GM18951 (cell line): ENCODE measurements at regions not wholly inside any gene's neighbourhood (a gene's known extent, or its start where the extent isn't known, plus 50 kb on each side); places are given as distances from the start of the nearest gene placed in this dataset.
"Not testable (repeated sequence)": the region's sequence is repeated elsewhere in the genome, so short reads cannot be mapped to it uniquely, and the experiment has no call there.

Source experiments
- POLR2A ChIP-seq: IDR thresholded peaks from 4 replicates; pipeline ENCODE4 v1.6.1; 2011; ENCODE audit warnings: mild to moderate bottlenecking; ENCODE audit not compliant: insufficient read length, insufficient read depth; ENCODE audit errors: extremely low read depth
- in situ Hi-C: fragments of 300-500 bp; cut with MboI; formaldehyde crosslinking; loops from one replicate; pipeline ENCODE4 v1.12.0; 2022; ENCODE audit warnings: low sequenced_read_pairs, mixed read lengths, inconsistent platforms; ENCODE audit not compliant: unreplicated experiment

DNA sequence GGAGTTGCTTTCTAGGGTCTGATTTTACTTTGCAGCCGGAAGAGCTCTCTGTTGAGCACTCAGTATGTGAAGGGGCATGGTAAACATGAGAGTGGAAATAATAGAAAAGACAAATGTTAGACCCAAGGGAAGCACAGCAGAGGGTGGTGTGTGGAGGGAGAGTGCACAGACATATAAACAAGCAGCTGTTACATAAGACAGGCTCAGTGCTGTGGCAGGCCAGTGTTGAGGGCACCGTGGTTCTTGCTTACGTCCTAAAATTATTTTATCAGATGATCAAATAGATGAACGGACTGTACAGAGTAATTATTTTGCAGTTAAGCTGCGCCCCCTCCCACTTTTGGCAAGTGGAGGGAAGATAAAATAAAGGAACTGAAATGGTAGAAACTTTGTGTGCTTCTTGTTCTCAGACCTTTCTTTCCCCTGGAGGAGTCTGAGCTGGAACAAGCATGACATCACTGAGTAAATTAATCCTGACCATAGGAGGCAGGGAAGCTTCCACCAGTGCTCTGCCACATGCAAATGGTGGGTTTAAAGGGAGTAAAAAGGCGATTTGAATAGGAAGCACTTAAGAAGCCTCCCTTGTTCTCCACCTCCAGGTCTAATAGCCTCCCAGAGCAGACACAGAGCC is 205.6 kb downstream of the IL20RB start:
- in situ Hi-C loops, result no loop called here
- no peak for TF ChIP-seq POLR2A

DNA sequence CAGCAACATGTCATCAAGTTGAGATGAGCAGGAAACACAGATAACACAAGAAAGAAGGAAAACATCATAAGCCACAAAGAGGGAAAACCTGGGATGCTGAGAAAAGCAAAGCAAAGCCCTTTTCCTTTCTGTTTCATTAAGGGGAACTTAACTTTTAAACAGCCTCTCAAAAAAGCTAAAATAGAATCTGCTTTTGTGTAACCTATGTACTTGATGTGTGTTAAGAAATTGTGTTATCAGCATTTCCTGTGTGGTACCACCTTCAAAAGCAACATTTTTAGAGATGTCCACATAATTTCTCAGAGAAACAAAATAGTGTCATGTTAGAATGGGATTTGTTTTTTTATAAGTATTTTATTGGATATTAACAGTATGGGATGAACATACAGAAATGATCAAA is 206.2 kb downstream of the IL20RB start:
- in situ Hi-C loops, result no loop called here
- no peak for TF ChIP-seq POLR2A

- no peak for TF ChIP-seq POLR2A
- in situ Hi-C loops, result no loop called here
These were observed 207.5 kb downstream of the IL20RB start for GRCh38 chr3:137165117-137165806.

- no peak for TF ChIP-seq POLR2A
- in situ Hi-C loops, result no loop called here
These were observed 214.2 kb downstream of the IL20RB start for GRCh38 chr3:137171834-137172603.

DNA sequence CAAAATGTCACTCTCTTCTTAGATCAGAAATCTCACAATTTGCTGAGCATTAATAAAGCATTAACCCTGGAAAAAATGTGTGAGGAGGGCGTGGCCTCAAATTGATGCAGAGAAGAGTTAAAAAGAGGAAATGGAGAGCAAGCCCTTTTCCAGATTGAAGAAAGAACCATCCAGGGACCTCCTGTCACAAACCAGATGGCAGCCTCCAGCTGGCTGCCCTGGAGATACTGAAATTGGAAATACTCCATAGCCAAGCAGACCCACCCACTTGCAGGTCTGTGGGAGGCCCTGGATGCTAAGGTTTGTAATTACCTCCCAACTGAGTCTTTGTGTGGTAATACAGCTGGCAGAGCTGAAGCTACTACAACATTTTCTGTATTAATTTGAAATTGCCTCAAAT is 214.9 kb downstream of the IL20RB start:
- in situ Hi-C loops, result no loop called here
- no peak for TF ChIP-seq POLR2A

DNA sequence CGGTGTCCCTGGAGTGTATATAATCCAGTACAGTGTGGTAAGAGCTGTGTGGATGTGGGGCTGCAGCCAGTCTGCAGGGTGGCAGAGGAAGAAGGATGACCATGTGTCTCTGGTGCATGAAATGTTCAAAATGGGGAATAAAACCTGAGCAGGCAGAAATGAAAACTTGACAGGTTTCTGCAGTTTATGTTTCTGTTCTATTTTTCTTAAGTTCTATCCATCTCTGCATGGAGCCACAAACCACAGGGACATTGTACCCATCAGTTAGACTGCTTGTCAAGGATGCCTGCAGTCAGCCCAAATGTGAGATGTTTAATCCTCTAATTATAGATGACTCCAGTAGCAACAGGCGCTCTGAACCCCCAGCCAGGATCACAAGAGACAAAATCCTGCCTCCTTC is 216.7 kb downstream of the IL20RB start:
- in situ Hi-C loops, result no loop called here
- TF ChIP-seq POLR2A, result no peak

DNA sequence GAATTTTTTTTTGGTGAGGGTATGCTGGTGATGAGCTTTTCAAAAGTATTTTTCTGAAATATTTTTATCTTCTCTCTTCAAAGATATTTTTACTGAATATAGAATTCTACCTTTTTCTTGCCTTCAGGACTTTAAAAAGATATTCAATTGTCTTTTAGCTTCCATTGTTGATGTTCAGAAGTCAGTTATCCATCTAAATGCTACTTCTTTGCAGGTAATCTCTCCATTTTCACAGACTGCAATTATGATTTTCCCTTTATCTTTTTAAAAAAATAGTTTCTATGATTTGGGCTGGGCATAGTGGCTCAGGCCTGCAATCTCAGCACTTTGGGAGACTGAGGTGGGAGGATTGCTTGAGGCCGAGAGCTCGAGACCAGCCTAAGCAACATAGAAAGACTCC is 222.4 kb downstream of the IL20RB start:
- in situ Hi-C loops, result no loop called here
- TF ChIP-seq POLR2A, result no peak

GRCh38 chr3:137191133-137191923 is 233.5 kb downstream of the IL20RB start:
- TF ChIP-seq POLR2A, result no peak
- in situ Hi-C loops, result no loop called here

DNA sequence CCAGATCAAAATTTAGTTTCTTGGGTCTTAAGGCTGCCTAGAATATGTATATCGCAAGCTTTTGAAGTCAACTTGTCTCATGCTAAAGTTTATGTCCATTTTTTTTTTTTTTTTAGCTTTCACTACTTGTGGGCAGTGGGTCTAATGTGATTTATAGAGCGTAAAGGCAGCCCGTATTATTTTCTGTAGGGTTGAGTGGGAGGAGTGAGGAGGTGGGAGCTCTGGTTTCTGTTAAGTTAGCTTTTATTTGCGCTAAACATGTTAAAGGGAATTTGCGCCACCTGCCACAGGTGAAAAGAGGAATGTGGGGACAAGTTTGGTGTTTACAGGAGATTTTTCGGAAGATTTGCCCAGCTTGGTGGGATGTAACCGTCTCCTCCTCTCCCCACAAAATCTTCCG is 234.2 kb downstream of the IL20RB start:
- TF ChIP-seq POLR2A, result no peak
- in situ Hi-C loops, result no loop called here

GRCh38 chr3:137194301-137194700 is 236.5 kb downstream of the IL20RB start:
- in situ Hi-C loops, result no loop called here
- TF ChIP-seq POLR2A, result no peak

- in situ Hi-C loops, result not testable (repeated sequence)
These were observed 240.6 kb downstream of the IL20RB start for GRCh38 chr3:137198374-137198773.

- TF ChIP-seq POLR2A, result no peak
- in situ Hi-C loops, result no loop called here
These were observed 241.9 kb downstream of the IL20RB start for GRCh38 chr3:137199678-137200077.

DNA sequence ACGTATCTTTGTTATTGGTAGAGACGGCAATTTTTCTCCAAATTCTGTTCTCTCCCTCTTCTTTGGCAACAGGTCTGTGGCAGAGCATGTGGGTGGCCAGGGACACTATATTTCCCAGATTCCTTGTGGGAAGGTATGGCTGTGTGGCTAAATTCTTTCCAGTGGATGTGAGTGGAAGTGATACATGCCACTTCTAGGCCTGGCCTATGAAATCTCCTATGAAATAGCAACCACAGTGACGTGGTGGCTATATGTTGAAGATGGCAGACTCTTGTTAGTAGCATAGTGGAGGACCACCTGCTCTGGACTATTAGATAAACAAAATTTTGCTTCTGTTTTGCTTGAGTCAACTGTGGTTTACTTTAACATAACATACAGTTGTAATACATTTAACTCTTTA is 243.3 kb downstream of the IL20RB start:
- in situ Hi-C loops, result no loop called here
- TF ChIP-seq POLR2A, result no peak
